ENCODE measurements at regions not wholly inside any gene's neighbourhood (a gene's known extent, or its start where the extent isn't known, plus 50 kb on each side); places are given as distances from the start of the nearest gene placed in this dataset.

DNA sequence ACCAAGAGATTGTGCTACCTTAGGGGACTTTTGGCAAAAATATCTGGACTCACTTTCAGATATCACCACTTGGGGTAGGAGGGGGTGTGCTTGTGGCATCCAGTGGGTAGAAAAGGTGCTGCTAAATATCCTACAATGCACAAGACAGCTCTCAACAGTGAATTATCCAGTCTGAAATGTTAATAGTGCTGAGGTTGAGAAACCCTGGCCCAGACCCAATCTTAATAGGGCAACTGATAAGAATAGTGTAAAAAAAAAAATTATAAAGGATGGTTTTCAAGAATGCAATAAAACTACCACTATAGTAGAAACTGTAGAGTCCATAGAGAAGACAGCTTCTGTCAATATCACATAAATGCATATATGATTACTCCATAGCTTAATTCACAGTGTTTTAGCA lies 185.5 kb downstream of the ZNF330 start:
- no peak for DNase-seq

GRCh38 chr4:141409556-141409955 lies 188.9 kb downstream of the ZNF330 start:
- no peak for DNase-seq

DNA sequence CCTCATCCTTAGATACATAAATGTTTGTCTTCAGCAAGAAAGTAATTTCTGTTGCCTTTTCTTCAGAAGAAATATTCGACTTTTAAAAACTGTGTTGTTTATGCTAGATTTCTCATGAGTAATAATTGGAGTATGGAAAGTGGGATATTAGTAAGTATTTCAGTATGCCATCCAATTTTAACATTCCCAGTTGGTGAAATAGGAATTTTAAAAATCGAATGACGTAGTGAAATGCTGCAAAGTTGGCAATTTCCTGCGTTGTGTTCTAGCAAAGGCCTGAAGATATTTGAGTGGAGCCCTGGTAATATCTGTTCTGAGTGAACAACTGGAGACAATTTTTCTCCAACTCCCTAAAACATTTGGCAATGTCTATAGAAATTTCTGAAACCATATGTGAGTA lies 190.1 kb downstream of the ZNF330 start:
- DNase-seq: no peak

DNA sequence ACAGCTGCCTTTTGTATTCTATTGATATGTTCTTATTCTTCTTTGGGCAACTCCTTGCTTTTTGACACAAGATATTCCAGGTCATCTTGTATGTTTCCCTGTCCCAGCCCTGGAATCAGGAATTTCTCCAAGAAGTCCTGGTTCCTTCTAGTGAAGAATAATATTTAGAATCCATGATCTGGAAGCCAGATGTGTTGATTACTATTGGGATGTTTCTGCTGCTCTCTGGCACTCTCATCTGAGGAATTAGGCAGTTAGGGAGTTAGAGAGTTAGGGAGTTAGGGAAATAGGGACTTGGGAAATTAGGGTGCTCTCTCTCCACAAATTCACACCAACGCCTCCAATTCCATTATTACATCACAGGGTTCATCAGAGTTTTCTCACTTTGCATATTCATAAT lies 191.2 kb downstream of the ZNF330 start:
- no peak for DNase-seq

GRCh38 chr4:141413366-141413765 lies 192.7 kb downstream of the ZNF330 start:
- no peak for DNase-seq

DNA sequence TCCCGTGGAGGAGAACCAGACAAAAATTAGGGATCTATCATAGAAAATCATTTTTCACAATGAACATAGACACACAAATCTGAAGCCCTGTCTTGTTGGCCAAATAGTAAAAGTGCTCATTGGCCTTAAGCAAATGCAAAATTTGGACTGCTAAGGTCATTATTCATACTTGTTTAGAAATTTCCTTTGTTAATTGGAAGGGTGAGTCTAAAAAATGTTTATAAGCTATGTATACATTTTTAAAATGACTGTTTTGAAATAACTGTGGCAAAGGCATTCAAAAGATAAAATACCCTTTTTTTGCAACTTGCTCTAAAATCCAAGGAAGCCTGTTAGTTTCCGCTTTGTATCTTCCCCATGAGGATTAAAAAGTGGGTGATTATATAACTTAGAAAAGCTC lies 195.0 kb downstream of the ZNF330 start:
- no peak for DNase-seq

GRCh38 chr4:141416219-141416618 lies 195.5 kb downstream of the ZNF330 start:
- no peak for DNase-seq

DNA sequence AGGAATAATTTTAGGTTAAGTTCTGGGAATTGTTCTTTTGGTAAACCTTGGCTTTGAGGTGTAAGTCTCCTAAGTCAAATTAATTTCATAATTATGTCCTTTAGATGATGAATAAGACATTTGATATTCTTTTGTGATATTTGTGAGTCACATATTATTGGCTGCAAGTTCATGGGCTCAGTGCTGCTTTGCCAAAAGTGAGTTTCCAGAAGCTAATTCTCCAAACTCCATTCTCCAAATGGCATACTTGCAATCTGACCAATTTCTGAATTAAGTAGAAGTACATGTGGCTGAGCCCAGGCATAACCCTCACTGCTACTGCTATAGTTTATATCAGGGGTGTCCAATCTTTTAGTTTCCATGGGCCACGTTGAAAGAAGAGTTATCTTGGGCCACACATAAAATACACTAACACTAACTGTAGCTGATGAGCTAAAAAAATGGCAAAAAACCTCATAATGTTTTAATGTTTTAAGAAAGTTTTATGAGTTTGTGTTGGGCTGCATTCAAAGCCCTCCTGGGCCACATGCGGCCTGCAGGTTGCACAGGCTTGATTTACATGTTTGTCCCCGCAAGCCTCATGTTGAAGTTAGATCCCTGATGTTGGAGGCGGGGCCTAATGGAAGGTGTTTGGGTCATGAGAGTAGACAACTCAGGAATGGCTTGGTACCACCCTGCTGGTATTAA lies 196.1 kb downstream of the ZNF330 start:
- no peak for DNase-seq

DNA sequence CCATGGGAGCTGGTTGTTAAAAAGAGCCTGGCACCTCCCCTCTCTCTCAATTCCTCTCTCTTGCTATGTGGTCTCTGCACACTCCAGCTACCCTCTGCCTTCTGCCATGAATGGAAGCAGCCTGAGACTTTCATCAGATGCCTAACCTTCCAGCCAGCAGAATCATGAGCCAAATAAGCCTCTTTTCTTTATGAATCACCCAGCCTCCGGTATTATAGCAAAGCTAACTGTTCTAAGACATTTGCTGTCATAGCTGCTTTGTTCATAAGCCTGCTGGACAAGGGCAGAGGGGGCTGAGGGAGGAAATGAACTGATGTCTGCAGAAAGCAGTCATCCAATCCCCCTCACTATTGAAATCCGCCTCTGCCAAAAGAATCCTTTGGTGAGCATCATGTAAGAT lies 196.7 kb downstream of the ZNF330 start:
- DNase-seq: no peak

GRCh38 chr4:141425124-141425523 lies 204.4 kb downstream of the ZNF330 start:
- DNase-seq: no peak

- DNase-seq: no peak
Measured at GRCh38 chr4:141427726-141428296, 207.1 kb downstream of the ZNF330 start.

DNA sequence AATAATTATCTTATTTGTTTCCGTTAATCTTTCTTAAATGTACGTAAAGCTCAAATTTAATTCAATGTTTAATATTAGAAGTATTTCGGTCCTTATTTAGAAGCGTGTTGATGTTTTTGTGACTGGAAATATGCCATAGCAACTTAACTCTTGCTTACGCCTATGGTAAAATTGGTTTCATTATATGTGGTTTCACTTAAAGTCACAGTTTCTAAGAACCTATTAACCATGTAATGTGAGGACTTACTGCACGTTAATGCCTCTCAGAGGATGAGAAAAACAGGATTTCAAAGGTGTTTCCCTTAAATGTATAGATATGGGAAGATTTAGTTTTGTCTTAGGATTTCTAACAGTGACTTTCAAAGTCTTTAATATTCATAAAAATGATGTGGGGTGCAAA lies 206.4 kb upstream of the IL15 start:
- DNase-seq: no peak

- DNase-seq: no peak
Measured at GRCh38 chr4:141430686-141431085, 205.7 kb upstream of the IL15 start.

- no peak for DNase-seq
Measured at GRCh38 chr4:141432000-141432712, 204.2 kb upstream of the IL15 start.

DNA sequence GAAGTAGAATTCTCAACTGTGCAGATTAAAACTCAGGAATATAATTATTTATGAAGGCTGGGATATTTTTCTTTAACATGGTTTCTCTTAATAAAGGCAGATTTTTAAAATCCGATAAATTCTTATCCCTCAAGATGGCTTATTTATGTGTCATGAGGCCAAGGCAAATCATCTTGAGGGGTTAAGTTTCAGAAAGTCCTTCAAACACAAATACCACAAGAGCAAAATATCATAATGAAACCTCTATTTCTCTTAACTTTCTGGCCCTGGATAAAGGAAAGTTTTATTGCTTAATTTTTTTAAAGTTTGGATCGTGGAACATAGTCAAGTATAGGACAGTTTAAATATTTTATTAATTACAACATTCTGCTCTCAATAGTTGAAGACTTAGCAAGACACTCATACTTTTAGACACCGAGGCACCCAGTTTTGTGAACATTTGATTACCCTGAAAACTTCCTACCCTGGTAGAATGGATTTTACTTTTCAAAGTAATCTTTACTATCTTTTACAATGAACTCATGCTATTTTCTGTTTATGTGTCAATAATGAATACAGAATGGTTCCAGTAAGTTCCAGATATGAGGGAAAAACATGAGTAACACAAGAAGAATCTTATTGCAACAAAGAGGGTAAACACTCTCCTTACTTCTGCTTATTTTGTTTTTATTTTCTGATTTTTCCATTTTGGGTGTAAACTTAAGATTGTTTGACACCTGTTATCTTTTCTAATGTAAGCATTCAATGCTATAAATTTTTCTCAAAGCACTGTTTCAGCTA lies 200.7 kb upstream of the IL15 start:
- no peak for DNase-seq

- DNase-seq: no peak
Measured at GRCh38 chr4:141439223-141439622, 197.2 kb upstream of the IL15 start.

DNA sequence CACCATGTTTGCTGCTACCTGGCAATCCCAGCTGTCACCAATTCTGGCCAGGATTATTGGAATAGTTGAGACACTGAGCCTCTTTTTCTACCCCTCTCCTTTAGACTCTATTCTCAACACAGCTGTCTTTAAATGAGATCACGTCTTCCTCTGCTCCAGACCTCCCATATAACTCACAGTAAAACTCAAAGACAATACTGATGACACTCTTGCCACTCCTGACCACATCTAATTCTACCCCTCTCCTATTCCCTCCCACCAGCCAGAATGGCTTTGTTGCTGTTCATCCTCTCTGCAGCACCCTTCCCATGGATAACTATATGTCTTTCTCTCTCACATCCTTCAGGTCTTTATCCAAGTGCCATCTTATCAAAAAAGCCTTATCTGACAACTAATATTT lies 188.6 kb upstream of the IL15 start:
- no peak for DNase-seq

GRCh38 chr4:141448490-141448889 lies 187.9 kb upstream of the IL15 start:
- DNase-seq: no peak

DNA sequence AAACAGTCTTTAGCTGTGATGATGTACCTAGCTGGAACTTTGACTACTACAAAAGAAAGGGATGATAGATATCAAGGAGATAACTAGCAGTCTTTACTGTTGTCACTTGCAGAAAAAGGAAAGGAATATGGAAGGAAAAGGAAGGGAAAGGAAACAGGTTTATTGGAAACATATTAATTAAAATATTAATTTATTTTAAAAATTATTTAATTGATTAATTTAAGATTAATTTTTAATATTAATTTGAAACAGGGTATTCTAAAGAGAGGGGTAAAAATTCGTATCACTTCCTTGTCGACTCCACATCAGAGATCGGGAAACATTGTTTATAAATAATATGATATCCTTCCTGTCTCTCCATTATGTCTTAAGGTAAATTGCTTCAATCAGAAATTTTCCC lies 186.5 kb upstream of the IL15 start:
- DNase-seq: no peak

- DNase-seq: no peak
Measured at GRCh38 chr4:141455651-141456050, 180.7 kb upstream of the IL15 start.

DNA sequence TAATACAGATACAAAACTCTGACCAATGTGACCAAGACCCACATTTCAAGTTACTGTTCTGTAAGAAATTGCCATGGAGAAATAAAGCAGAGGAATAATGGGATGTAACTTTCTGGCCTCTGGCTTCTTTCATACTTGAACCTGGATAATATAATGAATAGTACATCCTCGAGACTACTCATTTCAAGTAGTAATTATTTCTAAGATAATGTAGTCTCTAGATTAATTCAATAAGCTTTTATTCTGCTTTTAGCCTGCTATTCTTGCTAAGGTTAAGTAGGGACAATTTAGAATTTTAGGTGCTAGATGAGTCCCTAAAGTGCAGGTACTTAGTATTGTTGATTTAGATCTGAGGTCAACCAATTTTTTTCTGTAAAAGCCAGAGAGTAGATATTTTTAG lies 178.7 kb upstream of the IL15 start:
- DNase-seq: no peak

DNA sequence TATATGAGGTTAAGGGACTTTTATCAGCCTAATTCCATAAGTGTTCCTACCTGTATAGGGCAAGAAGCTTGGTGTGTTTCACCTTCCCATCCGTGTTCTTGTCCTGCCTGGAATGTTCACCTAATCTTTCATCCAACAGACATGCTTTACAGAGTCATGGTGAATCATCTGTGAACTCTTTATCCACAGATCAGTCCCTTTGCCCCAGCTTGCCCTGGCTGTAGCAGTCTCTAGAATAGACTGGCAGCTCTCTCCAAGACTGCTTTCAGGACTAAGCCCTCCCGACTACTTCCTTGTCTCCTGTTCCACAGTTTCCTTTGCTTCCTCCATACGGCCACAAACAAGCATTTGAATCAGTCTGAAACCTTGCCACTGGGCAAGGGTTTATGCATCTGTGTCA lies 177.9 kb upstream of the IL15 start:
- no peak for DNase-seq

DNA sequence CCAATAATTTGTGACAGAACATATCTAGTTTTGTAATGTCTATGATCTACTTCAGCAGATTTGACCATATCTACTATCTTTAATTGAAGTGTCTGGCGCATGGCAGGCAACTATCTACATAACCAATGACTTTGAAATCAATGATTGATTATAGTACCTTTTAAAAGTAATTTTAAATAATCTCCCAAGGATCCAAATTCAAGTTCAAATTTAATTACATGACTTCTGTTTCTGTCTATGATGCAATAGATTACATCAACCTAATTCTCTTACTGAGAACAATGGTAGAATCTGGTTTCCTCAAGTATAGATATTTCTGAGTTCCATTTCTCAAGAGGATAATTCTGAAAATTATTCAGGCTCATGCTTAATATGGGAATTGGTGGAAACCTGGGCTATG lies 177.4 kb upstream of the IL15 start:
- no peak for DNase-seq

DNA sequence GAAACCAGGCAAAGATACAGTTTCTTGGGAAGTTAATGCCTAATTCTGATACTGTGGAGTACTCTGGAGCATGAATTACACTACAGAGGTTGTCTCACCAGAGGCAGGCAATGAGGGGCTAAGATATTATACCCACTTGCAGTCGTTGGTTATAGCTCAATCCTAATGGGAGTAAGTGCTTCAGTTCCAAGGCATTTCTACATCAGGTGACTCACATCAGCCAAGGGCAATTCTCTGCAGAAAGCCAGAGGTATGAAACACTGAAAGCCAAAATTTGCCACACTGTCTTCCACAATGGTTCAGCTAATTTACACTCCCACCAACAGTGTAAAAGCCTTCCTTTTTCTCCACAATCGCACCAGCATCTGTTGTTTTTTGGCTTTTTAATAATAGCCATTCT lies 174.0 kb upstream of the IL15 start:
- no peak for DNase-seq

Data from dermis blood vessel endothelial cell (primary cell).